D721Med (cell line): ENCODE measurements at regions not wholly inside any gene's neighbourhood (a gene's known extent, or its start where the extent isn't known, plus 50 kb on each side); places are given as distances from the start of the nearest gene placed in this dataset.

Experiments used
- DNase-seq: peaks from one replicate; pipeline ENCODE4 v3.0.0; 2011; ENCODE audit warnings: low spot score; ENCODE audit not compliant: insufficient read length
- FAIRE-seq: peaks from 2 replicates; lab custom pipeline; 2011; peaks lifted over from hg19 to GRCh38; lab: Jason Lieb, UNC
- CTCF ChIP-seq: IDR thresholded peaks from 2 replicates; pipeline ENCODE4 v1.5.1; 2012; ENCODE audit warnings: mild to moderate bottlenecking, control low read depth; ENCODE audit not compliant: insufficient read depth; ENCODE audit errors: missing control alignments

- no peak for TF ChIP-seq CTCF
- FAIRE-seq (no peak), DNase-seq (no peak)
These were observed 142.8 kb downstream of the GJA1 start for GRCh38 chr6:121578216-121578615.

GRCh38 chr6:121579478-121579877 is 144.0 kb downstream of the GJA1 start:
- FAIRE-seq (no peak), DNase-seq (no peak)
- TF ChIP-seq CTCF, result no peak

- DNase-seq, result no peak
- FAIRE-seq, result no peak
- no peak for TF ChIP-seq CTCF
These were observed 145.9 kb downstream of the GJA1 start for GRCh38 chr6:121581327-121581726.

- no peak for TF ChIP-seq CTCF
- FAIRE-seq (no peak), DNase-seq (no peak)
These were observed 146.8 kb downstream of the GJA1 start for GRCh38 chr6:121582262-121582661.

- DNase-seq (no peak), FAIRE-seq (no peak)
- TF ChIP-seq CTCF, result no peak
These were observed 149.3 kb downstream of the GJA1 start for GRCh38 chr6:121584586-121585369.

GRCh38 chr6:121590438-121590837 is 155.0 kb downstream of the GJA1 start:
- no peak for TF ChIP-seq CTCF
- DNase-seq (no peak), FAIRE-seq (no peak)

- no peak for TF ChIP-seq CTCF
- DNase-seq, result no peak
- no peak for FAIRE-seq
These were observed 155.5 kb downstream of the GJA1 start for GRCh38 chr6:121590916-121591315.
